ENCODE measurements at regions not wholly inside any gene's neighbourhood (a gene's known extent, or its start where the extent isn't known, plus 50 kb on each side); places are given as distances from the start of the nearest gene placed in this dataset.

DNA sequence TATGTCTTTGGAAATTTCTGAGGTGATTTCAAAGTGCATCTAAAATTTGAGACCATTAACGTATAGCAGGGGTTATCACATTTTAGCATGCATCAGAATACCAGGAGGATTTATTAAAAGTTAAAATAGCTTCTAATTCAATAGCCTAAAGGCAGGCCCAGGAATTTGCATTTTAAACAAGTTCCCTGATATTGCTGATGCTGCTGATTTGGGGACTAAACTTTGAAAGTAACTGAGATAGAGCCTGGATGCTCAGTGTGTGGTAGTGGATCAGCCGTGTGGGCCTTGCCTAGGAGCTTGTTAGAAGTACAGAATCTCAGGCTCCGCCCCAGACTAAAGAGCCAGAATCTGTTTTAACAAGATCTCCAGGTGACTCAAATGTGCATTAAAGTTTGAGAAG lies 375.0 kb upstream of the FBXO33 start:
- no peaks in the 10 kb centered on the region for H3K27me3 ChIP-seq (ENCODE audit: insufficient read depth, low read length)
- ChIA-PET CTCF (no interaction called here), RAD21 (ENCODE audit: low non-redundant PET in 1 of 2, low total read pairs in 2 of 2, uncharacterized antibody in 2 of 2, unreplicated experiment in 2 of 2) (no interaction called here), POLR2A (no interaction called here)
- no peak overlapping the region for H3K9ac ChIP-seq (ENCODE audit: low read length)
- H3K4me2 ChIP-seq (ENCODE audit: low read length): no peak overlapping the region
- no peaks in the 10 kb centered on the region for H3K9me2 ChIP-seq (ENCODE audit: insufficient read depth)
- no TSS peak for BruUV-seq (replicated peaks)
- DNase-seq (ENCODE audit: low read depth, low spot score) (no peak), ATAC-seq (no peak)
- no peak overlapping the region for H3K4me3 ChIP-seq (replicated peaks in 1 of 2; ENCODE audit: low read depth in 1 of 2, low read length in 2 of 2)
- no peaks in the 10 kb centered on the region for H4K20me1 ChIP-seq (ENCODE audit: insufficient read depth)
- no peaks in the 10 kb centered on the region for H3K9me3 ChIP-seq (ENCODE audit: control insufficient read depth in 1 of 2, insufficient read depth in 1 of 2, low read depth in 1 of 2, low read length in 2 of 2)
- H3K4me1 ChIP-seq (ENCODE audit: control insufficient read depth in 1 of 2, insufficient read depth in 2 of 2, low read length in 2 of 2): no peaks in the 10 kb centered on the region
- H3K79me2 ChIP-seq (ENCODE audit: insufficient read depth, low read length): no peaks in the 10 kb centered on the region
- no peak overlapping the region for H2AFZ ChIP-seq (ENCODE audit: low read depth, low read length, poor library complexity, severe bottlenecking)
- no peak for TF ChIP-seq ATF3 (IDR thresholded peaks at IDR 0.05)
- TF ChIP-seq YY1 (IDR thresholded peaks at IDR 0.05; ENCODE audit: extremely low read depth, insufficient replicate concordance, low read depth, low read length): no peak
- no peak for TF ChIP-seq SRF (IDR thresholded peaks at IDR 0.05; ENCODE audit: low read depth)
- no peak for TF ChIP-seq MAX (IDR thresholded peaks at IDR 0.05)
- no peak for TF ChIP-seq SIN3A (IDR thresholded peaks at IDR 0.05; ENCODE audit: low read depth)
- no peak for TF ChIP-seq ZFX (IDR thresholded peaks at IDR 0.05)
- TF ChIP-seq EGR1 (IDR thresholded peaks at IDR 0.05; ENCODE audit: low read depth): no peak
- TF ChIP-seq POLR2AphosphoS5 (IDR thresholded peaks at IDR 0.05; ENCODE audit: low read depth, low read length): no peak
- no peak for TF ChIP-seq ELF1 (IDR thresholded peaks at IDR 0.05; ENCODE audit: borderline replicate concordance, low read depth)
- TF ChIP-seq CTCF (IDR thresholded peaks at IDR 0.05 in 2 of 3, conservative IDR thresholded peaks at IDR 0.05 in 1 of 3; ENCODE audit: borderline replicate concordance in 1 of 3, insufficient read depth in 1 of 3, low read depth in 2 of 3, low read length in 2 of 3): no peak
- TF ChIP-seq RAD21 (IDR thresholded peaks at IDR 0.05; ENCODE audit: low read depth): no peak
- TF ChIP-seq POLR2A (IDR thresholded peaks at IDR 0.05; ENCODE audit: borderline replicate concordance, extremely low read depth, insufficient read depth, insufficient read length): no peak
- no peak for TF ChIP-seq EZH2phosphoT487 (IDR thresholded peaks at IDR 0.05; ENCODE audit: borderline replicate concordance)
- no peak for TF ChIP-seq ZNF274 (IDR thresholded peaks at IDR 0.05; ENCODE audit: low read depth, low read length)
- intact Hi-C loops (cut with micrococcal nuclease): no loop called here
- no peaks in the 10 kb centered on the region for H3K36me3 ChIP-seq (ENCODE audit: control insufficient read depth in 1 of 2, insufficient read depth in 2 of 2, low read length in 2 of 2)
- H3K27ac ChIP-seq (ENCODE audit: low read depth, low read length): no peak overlapping the region
